CD4-positive, alpha-beta T cell treated with Interleukin-1 beta for 1 hour (primary cell): ENCODE measurements at regions not wholly inside any gene's neighbourhood (a gene's known extent, or its start where the extent isn't known, plus 50 kb on each side); places are given as distances from the start of the nearest gene placed in this dataset.
"Not testable (repeated sequence)": the region's sequence is repeated elsewhere in the genome, so short reads cannot be mapped to it uniquely, and the experiment has no call there.

Experiments
- DNase-seq, 2 donors: peaks; one replicate each; pipeline ENCODE4 v3.0.0-alpha.2; 2020 to 2022

DNA sequence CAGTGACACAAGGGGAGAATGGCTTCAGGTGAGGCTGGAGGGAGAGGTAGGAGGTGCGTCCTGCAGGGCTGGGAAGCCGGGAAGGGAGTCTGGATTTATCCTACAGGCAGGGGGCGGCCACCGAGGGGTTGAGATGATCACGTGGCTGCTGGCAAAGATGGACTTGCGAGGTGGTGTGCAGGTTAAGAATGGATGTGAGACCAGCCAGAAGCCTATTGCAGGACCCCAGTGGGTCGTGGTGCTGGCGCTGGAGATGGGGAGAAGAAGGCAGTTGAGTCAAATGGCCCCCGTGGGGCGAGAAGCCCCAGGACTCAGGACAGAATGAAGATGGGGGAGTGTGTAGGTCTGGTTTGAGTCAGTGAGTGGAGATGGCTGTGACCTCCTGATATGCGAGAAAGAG lies 183.1 kb downstream of the FAM43A start:
- DNase-seq = no peak

DNA sequence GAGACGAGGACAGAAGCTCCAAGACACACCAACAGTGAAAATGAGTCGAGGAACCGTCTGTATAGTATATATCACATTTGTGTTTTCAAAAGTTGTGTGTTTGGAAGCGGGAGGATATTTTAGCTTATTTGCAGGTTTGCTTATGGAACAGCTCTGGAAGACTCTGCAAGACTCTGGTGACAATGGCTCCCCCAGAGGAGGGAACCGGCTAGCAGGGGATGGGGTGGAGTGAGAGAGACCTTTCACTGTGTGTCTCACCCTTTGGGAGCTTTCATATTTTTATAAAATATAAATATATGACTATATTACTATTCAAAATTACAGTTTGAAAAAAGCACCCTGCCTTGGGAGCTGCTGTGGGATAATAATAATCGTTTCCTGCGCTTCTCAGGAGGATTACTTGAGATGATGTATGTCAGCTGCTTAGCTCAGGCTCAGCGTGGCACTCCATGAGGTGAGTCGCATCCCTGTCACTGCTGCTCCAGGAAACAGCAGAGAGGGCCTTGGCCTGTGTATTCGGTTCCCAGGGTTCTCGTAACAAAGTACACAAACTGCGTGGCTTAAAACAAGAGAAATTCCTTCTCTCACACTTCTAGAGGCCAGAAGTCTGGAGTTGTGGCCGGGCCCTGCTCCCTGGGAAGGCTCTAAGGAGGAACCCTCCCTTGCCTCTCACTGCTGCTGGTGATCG lies 183.9 kb downstream of the FAM43A start:
- DNase-seq = no peak

DNA sequence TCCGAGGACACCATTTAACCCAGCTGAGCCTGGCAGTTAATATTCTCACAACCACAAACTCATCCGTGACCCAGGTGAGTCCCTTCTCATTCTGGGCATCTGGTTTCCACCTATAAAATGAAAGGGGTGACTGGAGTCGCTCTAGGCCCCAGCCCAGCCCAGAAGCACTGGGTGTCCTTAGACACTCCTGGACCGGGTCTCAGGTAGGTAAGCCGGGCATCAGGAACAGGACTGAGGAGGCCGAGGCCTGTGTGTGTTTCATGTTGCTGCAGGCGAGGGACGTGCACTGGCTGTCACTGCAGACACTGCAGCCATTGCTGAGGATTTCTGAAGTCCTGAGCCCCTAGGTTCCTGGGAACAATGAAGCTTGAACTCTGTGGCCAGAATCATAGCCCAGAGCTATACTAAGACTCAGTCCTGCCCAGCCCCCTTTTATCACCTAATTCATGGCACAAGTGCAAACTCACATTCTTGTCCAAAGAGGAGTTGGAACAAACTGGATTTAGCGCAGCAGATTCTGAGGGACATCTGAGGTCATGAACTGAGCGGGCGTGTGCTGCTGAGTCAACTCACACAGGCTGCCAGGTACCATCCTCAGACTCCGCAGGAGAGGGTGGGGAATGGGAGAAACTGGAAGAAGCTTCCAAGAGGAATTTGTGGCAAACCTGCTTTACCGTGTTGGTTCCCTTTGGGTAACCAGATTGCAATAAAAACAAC lies 184.9 kb downstream of the FAM43A start:
- DNase-seq = no peak

DNA sequence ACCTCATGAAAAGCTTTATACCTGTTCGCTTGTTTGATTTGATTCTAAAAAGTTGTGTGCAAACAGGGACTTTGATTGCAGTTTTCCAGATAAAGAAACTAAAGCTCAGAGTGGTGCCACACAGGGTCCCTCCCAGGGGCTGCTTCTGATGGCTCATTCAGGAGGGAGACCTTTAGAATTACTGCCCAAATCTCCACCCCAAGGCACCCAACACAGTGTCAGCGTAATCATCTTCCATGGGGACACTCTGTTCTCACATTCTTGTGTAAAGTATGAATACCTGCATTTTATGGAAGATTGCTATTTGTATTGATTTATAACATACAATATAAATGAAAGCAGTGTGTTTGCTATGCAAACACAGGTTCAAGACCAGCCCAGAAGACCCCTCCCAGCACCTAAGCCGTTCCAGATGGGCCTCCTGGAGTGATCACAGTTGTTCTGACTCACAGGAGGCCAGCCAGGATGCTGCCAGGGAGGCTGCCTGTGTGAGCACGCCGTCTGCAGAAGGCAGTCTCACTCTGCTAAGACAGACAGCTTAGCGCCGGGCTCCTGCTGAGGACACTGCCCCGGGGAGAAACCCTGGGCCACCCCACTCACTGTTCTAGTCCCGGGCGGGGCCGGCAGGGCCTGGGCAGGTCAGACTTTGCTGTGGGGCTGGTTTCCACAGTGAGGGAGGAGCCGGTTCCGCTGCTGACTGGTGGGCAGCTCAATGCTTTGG lies 185.6 kb downstream of the FAM43A start:
- peak; percentile 2 to 38 for DNase-seq

DNA sequence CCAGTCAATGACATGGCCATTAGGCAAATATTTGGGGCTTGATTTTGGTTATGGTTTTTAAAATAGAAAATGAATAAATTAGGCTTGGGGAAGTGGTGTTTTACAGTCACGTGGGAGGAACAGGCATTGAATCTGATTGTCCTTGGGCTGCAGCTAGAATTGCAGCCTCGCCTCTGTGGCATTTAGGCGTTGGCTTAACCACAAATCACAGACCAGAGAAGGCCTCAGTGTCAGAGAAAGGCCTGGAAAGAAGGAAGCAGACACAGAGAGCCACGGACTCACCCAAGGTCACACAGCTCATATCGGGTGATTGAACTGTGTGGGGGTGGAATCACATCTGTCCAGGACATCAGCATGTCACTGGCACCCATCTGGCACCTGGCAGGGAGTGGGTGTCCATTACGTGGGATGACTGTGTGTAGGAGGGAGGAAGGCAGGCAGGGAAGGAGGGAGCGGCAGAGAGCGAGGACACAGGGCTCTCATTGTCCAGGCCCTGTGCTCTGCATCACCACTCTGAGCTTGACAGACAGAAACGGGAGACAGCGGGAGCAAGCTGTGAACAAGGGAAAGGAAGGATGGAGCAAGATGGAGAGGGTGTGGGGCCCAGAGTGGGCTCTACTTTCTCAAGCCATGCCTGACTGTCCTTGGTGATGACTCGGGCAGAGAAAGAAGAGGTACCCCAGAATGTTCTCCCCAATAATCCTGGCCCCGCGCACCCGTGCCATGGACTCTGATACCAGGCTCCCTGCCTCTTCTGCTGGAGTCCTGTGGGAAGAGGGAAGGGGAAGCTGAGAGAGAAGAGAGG lies 186.4 kb downstream of the FAM43A start:
- DNase-seq = peak; percentile 5 to 51

DNA sequence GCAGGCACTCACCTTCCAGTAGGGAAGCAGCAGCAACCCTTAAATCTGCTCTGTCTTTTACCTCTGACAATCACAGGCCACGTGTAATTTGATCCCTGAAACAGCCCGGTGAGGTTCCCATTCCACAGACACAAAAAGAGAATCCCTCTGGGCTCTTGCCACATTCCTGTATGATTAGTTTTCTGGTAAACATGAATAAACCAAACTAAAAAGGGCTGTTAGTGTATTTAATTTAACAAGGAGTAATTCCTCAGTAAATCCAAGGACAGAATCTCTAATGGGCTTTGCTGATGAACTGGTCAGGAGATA lies 186.9 kb downstream of the FAM43A start:
- DNase-seq = no peak

DNA sequence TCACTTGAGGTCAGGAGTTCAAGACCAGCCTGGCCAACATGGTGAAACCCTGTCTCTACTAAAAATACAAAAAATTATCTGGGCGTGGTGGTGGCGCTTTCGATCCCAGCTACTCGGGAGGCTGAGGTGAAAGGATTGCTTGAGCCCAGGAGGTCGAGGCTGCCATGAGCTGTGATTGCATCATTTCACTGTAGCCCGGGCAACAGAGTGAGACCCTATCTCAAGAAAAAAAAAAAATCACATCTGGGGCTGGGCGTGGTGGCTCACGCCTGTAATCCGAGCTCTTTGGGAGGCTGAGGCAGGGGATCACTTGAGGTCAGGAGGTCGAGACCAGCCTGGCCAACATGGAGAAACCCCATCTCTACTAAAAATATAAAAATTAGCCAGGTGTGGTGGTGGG lies 187.8 kb downstream of the FAM43A start:
- not testable (repeated sequence) for DNase-seq

DNA sequence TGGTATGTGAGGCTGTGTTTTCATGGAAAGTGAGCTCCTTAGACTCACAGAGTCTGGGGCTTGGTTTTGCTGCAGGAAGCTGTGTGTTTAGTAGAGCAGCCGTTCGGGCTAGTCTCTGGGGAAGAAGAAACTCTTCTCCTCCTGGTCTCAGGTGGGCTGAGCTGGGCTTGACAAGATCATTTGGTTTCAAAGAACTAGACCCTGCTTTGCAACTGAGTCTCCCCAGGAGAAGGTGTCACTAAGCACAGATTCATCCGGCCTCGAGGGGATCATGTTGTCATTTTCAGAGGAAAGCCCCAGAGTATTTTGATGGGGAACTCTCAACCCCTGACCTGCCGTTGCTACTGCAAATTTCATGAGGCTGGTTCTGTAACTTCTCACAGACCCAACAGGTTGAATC lies 188.5 kb downstream of the FAM43A start:
- no peak for DNase-seq

DNA sequence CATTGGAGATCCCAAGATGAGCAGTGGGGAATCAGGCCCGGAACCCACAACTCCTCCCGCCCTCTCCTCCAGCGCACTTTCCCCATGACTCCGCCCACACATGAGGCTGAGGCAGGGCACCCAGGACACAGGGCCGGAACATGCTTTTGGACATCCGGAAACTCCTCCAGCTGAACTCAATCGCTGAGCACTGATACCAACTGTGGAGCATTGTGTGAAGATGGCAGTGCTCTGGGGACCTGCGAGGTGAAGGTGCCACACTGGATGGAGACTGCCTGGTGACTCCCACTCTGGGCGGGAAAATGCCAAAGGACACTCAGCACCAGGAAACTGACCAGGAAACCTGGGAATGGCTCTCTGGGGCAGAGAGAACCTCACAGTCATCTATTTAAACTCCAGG lies 189.1 kb downstream of the FAM43A start:
- no peak for DNase-seq

DNA sequence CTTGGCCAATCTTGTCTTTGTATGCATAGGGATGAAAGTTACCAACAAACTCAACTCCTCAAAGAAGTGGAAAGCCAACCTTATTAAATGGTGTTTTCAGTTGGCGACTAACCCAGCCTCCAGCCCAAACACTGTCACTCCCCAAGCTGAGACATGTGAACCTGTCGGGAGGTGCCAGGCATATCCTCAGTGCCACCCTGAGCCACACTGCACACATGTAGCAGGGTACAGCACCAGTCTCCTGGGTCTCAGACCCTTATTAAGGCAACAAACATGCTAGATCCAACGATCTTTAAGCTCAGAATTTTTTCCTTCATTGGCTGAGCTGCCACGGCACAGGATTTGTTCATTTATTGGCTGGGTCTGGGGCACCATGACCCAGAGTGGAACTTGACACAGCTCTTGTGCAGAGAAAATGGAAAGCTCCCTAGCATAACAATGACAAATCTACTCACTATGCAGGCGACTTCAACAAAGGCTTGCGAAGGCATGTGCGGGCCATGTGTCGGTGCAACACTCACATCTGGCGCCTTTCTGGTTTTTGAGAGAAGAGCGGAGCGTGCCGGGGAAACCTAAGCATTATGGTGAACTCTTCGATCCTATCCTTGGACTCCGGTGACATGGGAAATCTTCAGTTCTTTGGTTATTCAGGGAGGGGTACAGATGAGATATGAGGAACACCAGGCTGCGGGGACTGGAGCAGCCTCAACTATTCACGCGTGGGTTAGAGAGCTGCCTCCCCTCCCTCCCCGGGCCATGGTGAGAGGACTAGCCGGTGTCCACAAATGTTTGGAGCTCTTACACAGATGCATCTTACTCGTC lies 190.1 kb downstream of the FAM43A start:
- DNase-seq = no peak

DNA sequence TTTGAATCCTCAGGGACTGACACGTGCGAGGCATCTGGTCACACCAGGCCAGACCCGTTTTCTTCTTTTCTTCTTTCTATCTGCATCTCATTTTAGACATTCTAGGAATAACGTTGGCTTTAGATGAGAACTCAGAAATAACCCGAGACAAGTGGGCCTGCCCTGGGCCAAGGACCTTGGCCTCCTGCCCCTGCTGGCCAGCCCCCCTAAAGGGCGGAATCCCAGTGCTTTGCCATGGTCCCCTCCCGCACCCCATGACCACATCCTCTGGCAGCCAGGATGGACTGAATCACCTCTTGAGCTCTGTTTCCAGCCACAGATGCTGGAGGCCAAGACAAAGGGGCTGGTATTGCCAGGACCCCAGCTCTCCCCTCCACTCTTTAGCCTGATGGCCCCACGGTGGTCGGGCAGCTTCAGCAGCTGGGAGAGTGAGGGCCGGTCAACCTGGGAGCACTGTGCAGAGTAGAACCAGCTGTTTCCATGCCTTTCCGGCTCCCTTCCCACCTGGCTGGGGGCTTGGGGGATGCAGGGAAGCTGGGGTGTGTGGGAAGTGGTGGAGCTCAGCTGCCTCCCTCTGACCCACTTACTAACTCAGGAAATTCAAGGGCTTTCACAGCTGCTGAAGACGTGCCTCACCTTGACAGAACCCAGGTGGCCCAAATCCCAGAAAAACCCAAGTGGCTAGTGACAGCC lies 190.9 kb downstream of the FAM43A start:
- no peak for DNase-seq

DNA sequence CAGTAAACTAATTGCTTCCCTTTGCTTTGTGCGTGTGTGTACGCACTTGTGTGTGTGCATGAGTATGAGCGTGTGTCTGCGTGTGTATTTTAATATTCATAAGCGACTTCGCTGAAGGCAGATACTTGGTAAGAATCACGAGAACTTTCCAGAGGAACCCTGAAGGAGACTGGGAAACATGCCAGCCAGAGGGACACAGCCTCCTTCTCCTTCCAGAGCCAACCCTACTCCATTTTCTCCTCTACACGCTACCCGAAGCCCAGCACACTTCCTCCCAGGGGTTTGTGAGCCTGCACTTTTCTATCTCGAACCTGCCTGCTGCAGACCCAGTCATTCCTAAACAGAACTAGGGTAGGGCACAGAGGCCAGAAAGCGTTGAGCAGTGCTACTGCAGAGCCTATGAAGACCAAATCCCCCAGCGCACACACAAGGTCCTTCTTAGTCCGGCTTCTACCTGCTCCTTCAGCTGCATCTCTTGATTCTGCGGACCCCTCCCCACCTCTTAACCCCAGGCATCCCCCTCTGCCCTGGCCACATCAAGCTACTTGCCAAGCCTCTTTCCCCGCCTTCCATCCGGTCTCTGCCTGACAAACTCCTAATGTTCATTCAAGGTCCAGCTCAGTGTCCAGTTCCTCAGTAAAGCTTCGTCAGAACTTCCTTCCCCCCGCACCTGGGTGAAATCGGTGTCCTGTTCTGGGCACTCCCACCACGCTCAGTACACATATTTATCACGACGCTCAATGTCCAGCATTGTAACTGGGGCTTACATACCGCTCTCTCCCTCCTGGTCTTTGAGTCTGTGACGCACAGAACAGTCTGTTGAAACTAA lies 191.8 kb downstream of the FAM43A start:
- DNase-seq = no peak

DNA sequence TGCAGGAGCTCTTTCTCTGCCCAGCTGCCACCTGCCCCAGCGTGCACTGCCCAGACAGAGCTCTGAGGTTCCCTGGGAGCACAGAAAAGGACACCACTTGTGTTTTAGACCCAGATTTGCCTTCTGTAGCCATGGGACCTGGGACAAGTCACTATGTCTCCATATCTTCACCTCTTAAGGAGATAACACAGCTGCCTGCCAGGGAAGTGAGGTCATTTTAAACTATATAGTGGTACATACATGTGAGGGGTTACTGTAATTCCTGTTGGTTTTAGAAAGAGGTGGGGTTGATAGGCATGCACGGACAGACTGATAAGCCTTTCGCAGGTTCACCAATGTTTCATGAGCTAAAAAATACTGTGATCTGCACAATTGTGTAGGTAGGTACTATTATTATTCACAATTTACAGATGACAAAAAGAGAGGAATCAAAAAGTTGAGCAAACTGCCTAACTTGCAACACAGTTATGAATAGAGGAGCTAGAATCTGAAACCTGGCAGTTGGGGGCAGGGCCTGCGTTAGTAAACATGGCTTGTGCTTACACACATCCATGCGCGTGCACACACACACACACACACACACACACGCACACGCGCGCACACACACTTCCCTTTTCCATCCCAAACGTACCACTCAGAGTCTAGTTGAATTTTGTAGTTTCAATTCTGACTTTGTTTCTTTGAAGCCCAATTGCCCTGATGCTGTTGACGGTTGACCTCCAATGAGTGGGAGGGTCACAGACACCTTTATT lies 193.6 kb downstream of the FAM43A start:
- peak in 1 of 2 donors; percentile 57 for DNase-seq

DNA sequence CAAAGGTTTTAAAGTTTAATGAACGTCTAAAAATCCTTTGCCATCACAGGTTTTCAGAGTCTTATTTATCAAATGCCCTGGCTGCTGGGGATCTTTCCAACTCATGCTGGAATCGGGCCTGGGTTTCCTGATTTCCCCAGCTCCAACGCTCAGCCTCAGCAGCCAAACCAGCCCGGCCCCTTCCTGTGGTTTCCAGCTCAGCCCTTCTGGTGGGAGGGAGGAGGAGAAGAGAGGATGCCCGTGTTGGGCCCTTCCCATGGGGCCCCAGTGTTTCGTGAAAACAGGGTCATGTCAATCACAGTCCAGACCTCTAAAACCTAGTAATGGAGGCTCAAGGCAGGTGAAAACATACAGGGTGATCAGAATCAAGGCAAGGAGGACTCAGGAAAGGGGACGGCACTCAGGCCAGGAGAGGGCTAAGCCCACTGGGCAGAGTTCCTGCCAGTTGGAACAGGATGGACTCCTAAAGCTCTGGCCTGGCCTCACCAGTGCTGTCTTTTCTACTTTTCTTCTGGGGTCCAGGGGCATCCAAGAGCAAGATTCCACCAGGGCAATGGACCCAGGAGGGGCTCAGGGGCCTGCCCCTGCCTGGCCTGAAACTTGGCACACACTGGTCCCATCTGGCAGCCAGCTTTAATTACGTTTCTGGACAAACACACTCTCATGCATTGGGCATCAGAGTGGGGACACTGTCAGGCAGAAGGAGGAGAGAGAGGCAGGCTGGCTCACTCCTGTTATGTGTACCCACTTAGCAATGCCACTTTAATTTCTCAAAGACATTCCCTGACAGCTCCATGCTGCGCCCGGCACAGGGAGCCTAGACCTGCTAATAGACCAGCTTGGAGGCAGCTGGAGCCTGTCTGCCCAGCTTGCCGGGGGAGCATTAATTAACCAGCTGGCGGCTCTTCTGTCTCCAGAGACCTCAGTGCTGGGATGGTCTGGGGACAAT lies 194.6 kb downstream of the FAM43A start:
- no peak for DNase-seq

DNA sequence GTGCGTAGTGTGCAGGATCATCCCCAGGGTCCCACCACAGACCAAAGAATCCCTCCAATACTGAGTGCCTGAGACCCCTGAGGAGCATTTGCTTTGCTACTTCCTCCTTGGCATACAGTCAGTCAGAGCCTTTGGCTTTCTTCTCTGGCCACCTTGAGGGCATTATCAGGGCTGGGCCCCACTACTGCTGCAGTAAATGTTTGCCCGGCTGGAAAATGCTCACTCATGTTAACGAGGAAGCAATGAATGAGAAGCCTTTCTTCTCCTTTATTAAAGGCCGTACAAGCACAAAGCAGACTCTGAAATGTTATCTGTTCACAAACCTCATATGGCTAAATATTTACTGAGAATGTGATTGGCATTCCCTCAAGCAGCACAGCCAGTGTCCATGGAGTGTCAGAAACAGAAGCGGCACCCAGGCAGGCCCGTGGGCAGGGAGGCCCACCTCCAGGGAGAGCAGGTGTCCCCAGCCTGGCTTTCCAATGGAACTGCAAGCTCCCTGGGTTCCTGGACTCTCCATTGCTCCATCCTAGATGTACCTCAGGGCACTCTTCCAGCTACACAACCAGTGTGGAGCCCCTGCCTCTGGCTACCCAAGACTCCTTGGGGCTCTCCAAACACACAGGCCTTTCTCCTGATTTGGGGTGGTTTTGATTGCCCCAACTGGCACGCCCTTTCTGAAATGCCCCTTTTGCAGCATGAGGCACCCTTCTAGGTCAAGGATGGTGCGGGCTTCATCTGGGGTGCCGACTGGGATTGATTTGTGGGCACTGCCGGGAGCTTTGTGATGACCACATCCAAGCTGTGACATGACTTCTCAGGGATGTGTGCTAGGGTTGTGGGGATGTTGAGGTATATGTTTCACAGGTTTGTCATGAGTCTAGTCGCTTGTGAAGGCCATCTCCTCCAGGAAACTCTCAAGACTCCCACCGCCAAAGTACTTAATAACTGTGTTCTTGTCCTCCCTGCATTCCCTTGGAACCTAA lies 195.6 kb downstream of the FAM43A start:
- no peak for DNase-seq

DNA sequence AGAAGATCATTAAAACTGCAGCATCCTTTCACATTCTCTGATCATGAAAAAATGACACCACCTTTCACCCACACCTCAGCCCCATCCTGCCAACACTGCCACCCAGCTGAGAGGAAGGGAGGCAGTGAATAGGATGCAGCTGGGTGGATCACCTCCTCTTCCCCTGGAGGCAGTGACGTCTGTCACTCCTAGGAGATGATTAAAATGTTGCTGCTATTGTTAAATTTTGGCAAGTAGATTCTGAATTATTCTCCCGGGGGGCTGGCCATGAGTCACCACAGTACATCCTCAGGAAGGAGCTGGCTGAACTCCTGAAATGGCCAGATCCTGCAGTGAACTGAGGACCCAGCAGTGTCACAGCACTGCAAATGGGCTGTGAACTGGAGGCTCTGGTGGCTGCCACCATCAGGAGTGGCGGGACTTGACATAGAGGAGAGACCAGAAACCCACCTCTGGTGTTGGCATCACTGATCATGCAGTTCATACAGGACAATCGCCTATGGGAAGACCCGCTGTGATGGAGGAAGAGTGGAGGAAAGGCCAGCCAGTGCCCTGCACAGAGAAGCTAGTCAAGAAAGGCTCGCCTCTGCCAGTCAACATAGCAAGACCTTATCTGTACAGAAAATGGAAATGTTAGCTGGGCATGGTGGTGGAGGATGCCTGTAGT lies 199.1 kb downstream of the FAM43A start:
- no peak for DNase-seq

DNA sequence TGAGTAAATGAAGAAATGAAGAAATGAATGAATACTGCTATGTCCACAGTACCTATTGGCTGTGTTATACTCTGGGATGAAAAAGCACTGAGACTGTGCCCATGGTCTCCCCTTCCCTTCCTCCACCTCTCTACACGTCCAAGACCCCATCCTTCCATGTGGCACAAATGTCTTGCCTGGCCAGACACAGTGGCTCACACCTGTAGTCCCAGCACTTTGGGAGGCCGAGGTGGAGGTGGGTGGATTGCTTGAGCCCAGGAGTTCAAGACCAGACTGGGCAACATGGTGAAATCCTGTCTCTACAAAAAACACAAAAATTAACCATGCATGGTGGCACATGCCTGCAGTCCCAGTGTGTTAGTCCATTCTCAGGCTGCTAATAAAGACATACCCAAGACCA lies 200.1 kb downstream of the FAM43A start:
- DNase-seq = no peak
